Transverse colon (tissue), 4 donors: ENCODE measurements at regions not wholly inside any gene's neighbourhood (a gene's known extent, or its start where the extent isn't known, plus 50 kb on each side); places are given as distances from the start of the nearest gene placed in this dataset.
A peak's percentile ranks its signal among the peaks of the same experiment; 100 is the strongest.
"Not testable (repeated sequence)": the region's sequence is repeated elsewhere in the genome, so short reads cannot be mapped to it uniquely, and the experiment has no call there.

ENCODE experiments used
- DNase-seq: peaks from one replicate; pipeline ENCODE4 v3.0.0-alpha.2; 2019
- H3K27ac ChIP-seq, 4 donors: fragments of 200-600 bp; sonication (generic); 2 replicates each; pipeline ENCODE4 v1.5.1; 2016 to 2018; ENCODE audit warnings: inconsistent platforms in 4 of 4
- H3K27me3 ChIP-seq: fragments of 200-600 bp; sonication (generic); 2 replicates; pipeline ENCODE4 v1.5.1; 2017; ENCODE audit warnings: inconsistent platforms
- H3K36me3 ChIP-seq, 4 donors: fragments of 200-600 bp; sonication (generic); 2 replicates each; pipeline ENCODE4 v1.5.1; 2017 to 2019; ENCODE audit warnings: inconsistent platforms in 4 of 4
- H3K4me1 ChIP-seq, 4 donors: fragments of 200-600 bp; sonication (generic); 2 replicates each; pipeline ENCODE4 v1.5.1; 2017 to 2020; ENCODE audit warnings: inconsistent platforms in 4 of 4
- H3K4me3 ChIP-seq, 4 donors: fragments of 200-600 bp; sonication (generic); 1 replicate in 1 of 4; 2 replicates in 3 of 4; pipeline versions ENCODE4 v1.5.1 to v1.6.1; 2017 to 2019; ENCODE audit warnings: inconsistent platforms in 4 of 4
- H3K9me3 ChIP-seq, 2 donors: fragments of 200-600 bp; sonication (generic); 2 replicates each; pipeline ENCODE4 v1.5.1; 2017 to 2019; ENCODE audit warnings: inconsistent platforms in 2 of 2
- EP300 ChIP-seq: sonication (generic); formaldehyde crosslinking; IDR thresholded peaks from one replicate; pipeline ENCODE4 v1.6.1; 2017; ENCODE audit warnings: antibody characterized with exemption, low read depth
- POLR2A ChIP-seq: fragments of 450-650 bp; IDR thresholded peaks from one replicate; pipeline ENCODE4 v1.6.1; 2016; ENCODE audit warnings: antibody characterized with exemption, mild to moderate bottlenecking, moderate library complexity
- POLR2AphosphoS5 ChIP-seq, 3 donors: sonication (generic); formaldehyde crosslinking; IDR thresholded peaks; one replicate each; pipeline ENCODE4 v1.6.1; 2016; ENCODE audit warnings: antibody characterized with exemption in 3 of 3
- WGBS, 2 donors: methylation state at CpG; one replicate each; pipeline ENCODE4 v1.1.5; 2018; ENCODE audit warnings: low coverage in 1 of 2; 5-methylcytosine and 5-hydroxymethylcytosine counted together
- in situ Hi-C, 4 donors: fragments of 200-750 bp; cut with MboI; loops; one replicate each; pipeline versions ENCODE4 v1.15.0 to v1.15.1; 2017; ENCODE audit warnings: low sequenced_read_pairs in 3 of 4, low pct_ligation_motif_present in 1 of 4, low pct_unique_long_range_greater_than_20kb in 1 of 4
- intact Hi-C: fragments of 100-400 bp; cut with DNase I; formaldehyde crosslinking; loops from one replicate; pipeline ENCODE4 v1.15.1; 2023; ENCODE audit warnings: low total_unique reads
- TF ChIP-seq, protein P1 (sequence below), 5 experiments: fragments of 200-600 bp in 3 of 5; fragments of 450-650 bp in 2 of 5; sonication (generic) in 3 of 5; IDR thresholded peaks; 1 replicate in 2 of 5; 2 replicates in 3 of 5; pipeline ENCODE4 v1.5.1; 2016 to 2017; ENCODE audit warnings: antibody characterized with exemption in 5 of 5, inconsistent platforms in 3 of 5, mild to moderate bottlenecking in 2 of 5, moderate library complexity in 1 of 5

DNA sequence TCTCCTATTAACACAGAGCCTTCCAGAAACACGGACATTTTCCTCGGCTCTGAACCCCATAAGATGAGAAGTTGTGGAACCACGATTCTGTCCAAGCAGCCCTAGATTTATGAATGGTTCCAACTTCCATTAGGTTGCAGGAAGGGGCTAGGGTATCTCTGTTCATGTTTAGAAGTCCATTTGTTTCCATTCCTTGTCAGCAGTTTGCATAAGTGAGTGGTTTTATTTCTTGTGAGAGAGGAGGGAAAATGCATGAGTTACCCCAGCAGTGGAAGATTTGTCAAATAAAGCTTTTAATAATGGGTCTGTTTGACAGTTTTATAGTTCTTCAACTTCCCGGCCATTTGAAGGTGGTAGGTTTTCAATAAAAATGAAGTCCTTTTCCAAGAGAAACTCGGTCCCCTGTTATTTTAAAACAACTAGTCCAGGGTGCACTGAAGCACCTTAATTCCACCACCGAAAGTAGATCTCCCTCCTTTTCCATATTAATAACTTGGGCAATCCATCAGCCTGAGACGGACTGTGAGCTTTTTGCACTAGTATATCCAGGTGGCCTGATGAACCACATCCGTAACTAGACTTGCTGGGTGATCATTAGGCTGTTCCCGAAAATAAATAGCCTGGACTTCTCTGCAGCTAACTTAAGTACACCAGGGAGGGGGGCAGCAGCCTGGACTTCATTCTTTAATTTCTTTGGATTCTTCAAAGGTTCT lies 181.3 kb downstream of the TMEM114 start:
- Histone ChIP-seq H3K4me3 (no peak overlapping the region), H3K27ac (no peak overlapping the region), H3K36me3 (no peaks in the 10 kb centered on the region), H3K27me3 (no peaks in the 10 kb centered on the region), H3K9me3 (no peaks in the 10 kb centered on the region), H3K4me1 (no peaks in the 10 kb centered on the region)
- in situ Hi-C loops: no loop called here
- TF ChIP-seq, protein P1, sequence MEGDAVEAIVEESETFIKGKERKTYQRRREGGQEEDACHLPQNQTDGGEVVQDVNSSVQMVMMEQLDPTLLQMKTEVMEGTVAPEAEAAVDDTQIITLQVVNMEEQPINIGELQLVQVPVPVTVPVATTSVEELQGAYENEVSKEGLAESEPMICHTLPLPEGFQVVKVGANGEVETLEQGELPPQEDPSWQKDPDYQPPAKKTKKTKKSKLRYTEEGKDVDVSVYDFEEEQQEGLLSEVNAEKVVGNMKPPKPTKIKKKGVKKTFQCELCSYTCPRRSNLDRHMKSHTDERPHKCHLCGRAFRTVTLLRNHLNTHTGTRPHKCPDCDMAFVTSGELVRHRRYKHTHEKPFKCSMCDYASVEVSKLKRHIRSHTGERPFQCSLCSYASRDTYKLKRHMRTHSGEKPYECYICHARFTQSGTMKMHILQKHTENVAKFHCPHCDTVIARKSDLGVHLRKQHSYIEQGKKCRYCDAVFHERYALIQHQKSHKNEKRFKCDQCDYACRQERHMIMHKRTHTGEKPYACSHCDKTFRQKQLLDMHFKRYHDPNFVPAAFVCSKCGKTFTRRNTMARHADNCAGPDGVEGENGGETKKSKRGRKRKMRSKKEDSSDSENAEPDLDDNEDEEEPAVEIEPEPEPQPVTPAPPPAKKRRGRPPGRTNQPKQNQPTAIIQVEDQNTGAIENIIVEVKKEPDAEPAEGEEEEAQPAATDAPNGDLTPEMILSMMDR (IDR thresholded peaks at IDR 0.05): no peak
- TF ChIP-seq POLR2AphosphoS5 (IDR thresholded peaks at IDR 0.05): no peak
- TF ChIP-seq EP300: no peak
- TF ChIP-seq POLR2A: no peak
- WGBS, 2 donors: 57 to 75% methylated on average over 6 to 9 of the region's 9 CpGs
- DNase-seq: no peak
- intact Hi-C loops: no loop called here

DNA sequence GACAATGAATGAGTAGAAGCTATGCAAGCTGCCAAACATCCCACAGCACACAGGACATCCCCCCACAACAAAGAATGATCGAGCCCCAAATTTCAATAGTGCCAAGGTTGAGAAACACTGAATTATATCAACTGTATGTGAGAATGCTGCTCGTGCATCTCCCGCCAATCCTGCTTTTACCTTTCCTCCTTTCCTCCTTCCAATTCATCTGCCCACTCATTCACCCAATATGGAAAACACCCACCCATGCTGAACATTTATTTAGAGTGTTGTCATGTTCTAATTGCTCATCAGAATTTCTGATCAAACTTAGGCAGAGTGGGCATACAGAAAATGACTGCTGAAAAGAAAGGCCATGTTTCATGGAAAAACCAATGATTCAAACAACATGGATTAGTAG lies 183.0 kb downstream of the TMEM114 start:
- H3K27ac ChIP-seq: no peak overlapping the region
- H3K27me3 ChIP-seq: no peaks in the 10 kb centered on the region
- H3K36me3 ChIP-seq: no peaks in the 10 kb centered on the region
- H3K4me3 ChIP-seq: no peak overlapping the region
- H3K9me3 ChIP-seq: no peaks in the 10 kb centered on the region
- peaks cover 0 to 10% (median 4%) of the 10 kb centered on the region in 4 donors for H3K4me1 ChIP-seq
- DNase-seq: no peak
- TF ChIP-seq, protein P1 (IDR thresholded peaks at IDR 0.05): no peak
- WGBS, 2 donors: 84 to 100% methylated on average over 2 to 3 of the region's 3 CpGs
- intact Hi-C loops: no loop called here
- in situ Hi-C loops: no loop called here

DNA sequence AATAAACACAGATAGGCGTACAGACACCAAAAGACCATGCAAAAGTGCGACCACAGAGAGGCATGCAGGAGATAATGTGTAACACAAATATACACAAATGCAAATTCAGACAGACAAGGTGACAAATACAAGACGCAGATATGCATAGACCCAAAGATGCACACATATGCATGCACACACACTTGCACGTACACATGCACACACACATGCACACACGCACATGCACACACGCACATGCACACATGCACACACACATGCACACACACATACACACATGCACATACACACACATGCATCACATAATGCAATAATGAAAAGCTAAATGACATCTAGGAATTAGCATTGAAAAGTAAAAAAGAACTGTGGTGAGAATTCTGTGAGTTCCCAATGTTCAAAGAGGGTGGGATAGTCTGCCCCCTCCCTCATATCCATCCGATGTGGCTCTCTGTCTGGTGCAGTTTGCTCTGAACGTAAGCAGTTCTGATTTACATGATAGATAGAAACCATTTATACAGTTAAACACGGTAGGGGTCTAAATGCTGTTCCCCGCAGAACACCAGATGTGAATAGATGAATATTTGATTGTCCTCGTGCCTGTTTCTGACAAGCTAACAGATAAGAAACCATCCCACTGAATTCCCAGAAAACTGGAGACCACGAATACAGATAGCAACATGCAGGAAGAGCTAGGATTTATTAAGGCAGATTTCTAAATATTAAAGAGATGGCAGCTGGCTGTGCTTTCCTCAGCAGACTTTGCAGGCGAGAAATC lies 186.1 kb downstream of the TMEM114 start:
- DNase-seq: no peak
- H3K4me3 ChIP-seq: no peak overlapping the region
- H3K4me1 ChIP-seq: peaks cover 0 to 13% (median 4%) of the 10 kb centered on the region in 4 donors
- H3K27ac ChIP-seq: no peak overlapping the region
- in situ Hi-C loops (no loop called here), intact Hi-C loops (no loop called here)
- H3K36me3 ChIP-seq: no peaks in the 10 kb centered on the region
- no peaks in the 10 kb centered on the region for H3K27me3 ChIP-seq
- 80 to 81% methylated on average over 1 to 13 of the region's 13 CpGs for WGBS, 2 donors
- no peak for TF ChIP-seq EP300
- no peak for TF ChIP-seq POLR2A
- TF ChIP-seq, protein P1 (IDR thresholded peaks at IDR 0.05): no peak
- TF ChIP-seq POLR2AphosphoS5 (IDR thresholded peaks at IDR 0.05): no peak
- no peaks in the 10 kb centered on the region for H3K9me3 ChIP-seq

DNA sequence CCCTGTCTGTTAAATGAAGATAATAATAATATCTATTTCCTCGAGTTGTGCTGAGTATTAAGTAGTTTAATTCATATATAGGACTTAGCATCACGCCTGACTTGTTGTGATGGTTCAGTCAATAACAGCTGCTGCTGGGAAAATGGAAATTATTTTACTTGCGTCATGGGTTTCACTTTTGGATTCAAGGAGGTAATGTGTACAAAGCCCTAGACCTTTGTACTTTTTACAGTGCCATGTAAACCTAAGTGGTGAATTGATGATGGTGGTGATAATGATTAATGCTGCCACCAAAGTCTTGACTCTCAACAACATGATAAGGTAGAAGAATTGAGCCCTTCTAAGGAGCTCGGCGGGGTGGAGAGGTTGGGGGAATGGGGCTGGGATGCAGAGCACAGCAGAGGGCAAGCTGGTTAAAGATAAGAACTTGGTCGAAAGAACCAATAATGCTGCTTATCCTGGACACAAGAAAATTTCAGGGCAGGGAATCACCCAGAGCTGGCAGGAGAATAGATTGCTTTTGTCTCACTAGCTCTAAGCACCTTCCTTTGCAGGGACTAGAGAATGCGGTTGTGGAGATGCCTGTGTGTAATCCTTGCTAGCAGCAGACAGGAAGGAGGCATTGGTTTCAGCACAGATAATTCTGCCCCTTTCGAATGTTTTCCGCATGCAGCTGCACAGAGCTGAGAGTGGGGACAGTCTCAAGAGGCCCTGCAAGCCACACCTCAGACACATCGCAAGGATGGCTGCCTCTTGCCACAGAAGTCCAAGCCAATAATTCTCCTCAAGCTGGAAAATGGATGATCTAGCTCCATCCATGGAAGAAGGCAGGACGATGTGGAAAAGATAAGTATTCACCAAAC lies 187.1 kb downstream of the TMEM114 start:
- intact Hi-C loops (no loop called here), in situ Hi-C loops (no loop called here)
- TF ChIP-seq, protein P1 (IDR thresholded peaks at IDR 0.05): no peak
- peak in 1 of 3 donors; percentile 16 for TF ChIP-seq POLR2AphosphoS5 (IDR thresholded peaks at IDR 0.05)
- H3K36me3 ChIP-seq: no peaks in the 10 kb centered on the region
- WGBS, 2 donors: 42 to 49% methylated on average over 8 to 11 of the region's 11 CpGs
- no peaks in the 10 kb centered on the region for H3K27me3 ChIP-seq
- no peak overlapping the region for H3K4me3 ChIP-seq
- peak; percentile 10 for DNase-seq
- H3K4me1 ChIP-seq: peaks cover 0 to 13% (median 4%) of the 10 kb centered on the region in 4 donors
- peak overlapping the region in 3 of 4 donors; percentile 34 to 45 (median 39) for H3K27ac ChIP-seq
- H3K9me3 ChIP-seq: no peaks in the 10 kb centered on the region

DNA sequence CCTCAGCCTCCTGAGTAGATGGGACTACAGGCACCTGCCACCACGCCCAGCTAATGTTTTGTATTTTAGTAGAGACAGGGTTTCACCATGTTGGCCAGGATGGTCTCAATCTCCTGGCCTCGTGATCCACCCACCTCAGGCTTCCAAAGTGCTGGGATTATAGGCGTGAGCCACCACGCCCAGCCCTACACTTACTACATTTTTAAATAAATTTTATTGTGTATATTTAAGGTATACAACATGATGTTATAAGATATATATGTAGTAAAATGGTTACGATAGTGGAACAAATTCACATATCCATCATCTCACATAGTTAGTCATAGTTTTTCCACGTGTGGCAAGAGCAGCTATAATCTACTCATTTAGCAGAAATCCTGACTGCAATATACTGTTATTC lies 189.6 kb downstream of the TMEM114 start:
- H3K4me3 ChIP-seq, H3K36me3 ChIP-seq, in situ Hi-C loops, intact Hi-C loops, H3K27me3 ChIP-seq, H3K9me3 ChIP-seq: not testable (repeated sequence)
- peak; percentile 46 for DNase-seq
- Histone ChIP-seq H3K4me1 (peaks cover 0 to 13% (median 4%) of the 10 kb centered on the region in 4 donors), H3K27ac (peak overlapping the region in 1 of 4 donors; percentile 27)
- 38 to 51% methylated on average over 5 to 6 of the region's 6 CpGs for WGBS, 2 donors
